Erythroblast (primary cell): ENCODE measurements at regions not wholly inside any gene's neighbourhood (a gene's known extent, or its start where the extent isn't known, plus 50 kb on each side); places are given as distances from the start of the nearest gene placed in this dataset.
A peak's percentile ranks its signal among the peaks of the same experiment; 100 is the strongest.
"Not testable (repeated sequence)": the region's sequence is repeated elsewhere in the genome, so short reads cannot be mapped to it uniquely, and the experiment has no call there.

Experiments used
- DNase-seq, 2 experiments: peaks; one replicate each; lab custom pipeline; 2025; lab: John Stamatoyannopoulos, UW
- GATA1 ChIP-seq: IDR thresholded peaks from 2 replicates; pipeline ENCODE4 v1.6.1; 2011; ENCODE audit warnings: low read depth, mild to moderate bottlenecking, control low read depth, low read length, moderate library complexity
- POLR2A ChIP-seq: IDR thresholded peaks from 2 replicates; pipeline ENCODE4 v1.6.1; 2011; ENCODE audit warnings: mild to moderate bottlenecking, low read length

- TF ChIP-seq GATA1 (no peak), POLR2A (no peak)
- DNase-seq = no peak
These were observed 358.2 kb downstream of the HTR1B start for GRCh38 chr6:77105091-77105490.

- DNase-seq = peak in 1 of 2 experiments; percentile 29
- TF ChIP-seq POLR2A (no peak), GATA1 (no peak)
These were observed 365.4 kb downstream of the HTR1B start for GRCh38 chr6:77097940-77098339.

- no peak for DNase-seq
- TF ChIP-seq GATA1 = no peak
- no peak for TF ChIP-seq POLR2A
These were observed 367.2 kb downstream of the HTR1B start for GRCh38 chr6:77095936-77096627.

- no peak for DNase-seq
- TF ChIP-seq POLR2A (no peak), GATA1 (no peak)
These were observed 368.5 kb downstream of the HTR1B start for GRCh38 chr6:77094821-77095220.

GRCh38 chr6:77092971-77093370 lies 370.3 kb downstream of the HTR1B start:
- TF ChIP-seq POLR2A (no peak), GATA1 (no peak)

DNA sequence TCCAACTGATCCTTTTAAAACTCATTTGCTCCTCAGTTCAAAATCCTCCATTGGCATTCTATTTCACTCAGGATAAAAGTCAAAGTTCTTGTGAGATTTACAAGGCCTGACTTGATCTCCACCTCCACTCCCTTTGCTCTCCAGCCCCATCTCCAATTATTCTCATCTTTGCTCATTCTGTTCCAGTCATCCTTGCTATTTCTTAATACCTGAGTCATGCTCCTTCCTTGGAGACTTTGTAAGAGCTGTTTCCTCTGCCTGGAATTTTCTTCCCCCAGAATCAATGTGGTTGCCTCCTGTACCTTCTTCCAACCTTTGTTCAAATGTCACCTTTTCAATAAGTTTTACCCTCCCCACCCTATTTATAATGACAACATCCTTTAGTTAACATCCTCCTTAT lies 373.5 kb downstream of the HTR1B start:
- no peak for DNase-seq
- TF ChIP-seq POLR2A (no peak), GATA1 (no peak)

More at GRCh38 chr6:77092971-77093370, 370.3 kb downstream of the HTR1B start:
- DNase-seq = no peak

- not testable (repeated sequence) for DNase-seq
These were observed 375.4 kb downstream of the HTR1B start for GRCh38 chr6:77087794-77088318.

DNA sequence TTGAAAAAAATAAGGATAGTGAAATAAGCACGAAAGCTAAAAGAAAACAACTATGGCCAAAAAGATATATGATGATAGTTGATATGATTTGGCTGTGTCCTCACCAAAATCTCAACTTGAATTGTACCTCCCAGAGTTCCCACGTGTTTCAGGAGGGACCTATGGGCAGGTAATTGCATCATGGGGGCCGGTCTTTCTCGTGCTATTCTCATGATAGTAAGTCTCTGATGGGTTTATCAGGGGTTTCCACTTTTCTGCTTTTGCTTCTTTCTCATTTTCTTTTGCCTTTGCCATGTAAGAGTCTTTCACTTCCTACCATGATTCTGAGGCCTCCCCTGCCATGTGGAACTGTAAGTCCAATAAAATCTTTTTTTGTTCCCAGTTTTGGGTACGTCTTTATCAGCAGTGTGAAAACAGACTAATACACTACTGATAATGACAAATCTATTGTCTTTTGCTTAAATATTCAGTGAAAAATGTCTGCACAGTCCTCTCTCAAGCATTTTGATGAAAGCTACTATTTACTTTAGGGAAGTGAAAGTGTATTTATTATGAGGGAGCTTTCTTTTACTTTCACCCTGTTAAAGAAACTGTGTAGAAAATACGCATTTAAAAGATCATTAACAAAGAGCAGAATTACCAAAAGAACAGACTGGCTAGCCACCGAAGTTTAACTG lies 389.1 kb downstream of the HTR1B start:
- TF ChIP-seq GATA1 = no peak
- TF ChIP-seq POLR2A = no peak
- DNase-seq = no peak

DNA sequence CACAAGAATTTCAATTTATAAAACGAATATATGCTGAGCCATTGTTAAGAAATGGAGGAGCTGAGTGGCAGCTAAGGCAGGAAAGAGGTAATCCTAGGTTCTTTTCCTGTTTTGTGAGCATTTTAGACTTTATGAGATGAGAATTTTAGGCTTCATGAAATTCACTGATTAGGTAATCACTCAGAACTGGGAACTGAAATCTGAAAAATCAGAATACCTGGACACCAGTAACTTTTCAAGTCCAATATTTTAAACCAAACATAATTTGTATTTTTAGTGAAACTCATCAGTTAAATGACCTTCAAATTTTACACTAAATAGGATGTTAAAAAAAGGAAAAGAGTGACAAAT lies 389.9 kb downstream of the HTR1B start:
- TF ChIP-seq GATA1 (no peak), POLR2A (no peak)
- no peak for DNase-seq

GRCh38 chr6:77072694-77073409 lies 390.4 kb downstream of the HTR1B start:
- no peak for DNase-seq
- TF ChIP-seq GATA1 = no peak
- TF ChIP-seq POLR2A = no peak

GRCh38 chr6:77063494-77063893 lies 399.8 kb downstream of the HTR1B start:
- DNase-seq = no peak
- TF ChIP-seq GATA1 = no peak
- TF ChIP-seq POLR2A = no peak

GRCh38 chr6:77055711-77056110 lies 407.6 kb downstream of the HTR1B start:
- TF ChIP-seq POLR2A = no peak
- DNase-seq = no peak

- TF ChIP-seq POLR2A = no peak
- DNase-seq = no peak
These were observed 422.6 kb downstream of the HTR1B start for GRCh38 chr6:77040568-77041195.

GRCh38 chr6:77038807-77039206 lies 424.5 kb downstream of the HTR1B start:
- DNase-seq = no peak

More at GRCh38 chr6:77038807-77039206, 424.5 kb downstream of the HTR1B start:
- TF ChIP-seq GATA1 = no peak
- TF ChIP-seq POLR2A = no peak
